Middle frontal gyrus (tissue), 1 donor: ENCODE measurements at regions not wholly inside any gene's neighbourhood (a gene's known extent, or its start where the extent isn't known, plus 50 kb on each side); places are given as distances from the start of the nearest gene placed in this dataset.

Source experiments
- DNase-seq: peaks from one replicate; pipeline ENCODE4 v3.0.0-alpha.2; 2015; ENCODE audit warnings: low spot score; ENCODE audit errors: extremely low spot score

DNA sequence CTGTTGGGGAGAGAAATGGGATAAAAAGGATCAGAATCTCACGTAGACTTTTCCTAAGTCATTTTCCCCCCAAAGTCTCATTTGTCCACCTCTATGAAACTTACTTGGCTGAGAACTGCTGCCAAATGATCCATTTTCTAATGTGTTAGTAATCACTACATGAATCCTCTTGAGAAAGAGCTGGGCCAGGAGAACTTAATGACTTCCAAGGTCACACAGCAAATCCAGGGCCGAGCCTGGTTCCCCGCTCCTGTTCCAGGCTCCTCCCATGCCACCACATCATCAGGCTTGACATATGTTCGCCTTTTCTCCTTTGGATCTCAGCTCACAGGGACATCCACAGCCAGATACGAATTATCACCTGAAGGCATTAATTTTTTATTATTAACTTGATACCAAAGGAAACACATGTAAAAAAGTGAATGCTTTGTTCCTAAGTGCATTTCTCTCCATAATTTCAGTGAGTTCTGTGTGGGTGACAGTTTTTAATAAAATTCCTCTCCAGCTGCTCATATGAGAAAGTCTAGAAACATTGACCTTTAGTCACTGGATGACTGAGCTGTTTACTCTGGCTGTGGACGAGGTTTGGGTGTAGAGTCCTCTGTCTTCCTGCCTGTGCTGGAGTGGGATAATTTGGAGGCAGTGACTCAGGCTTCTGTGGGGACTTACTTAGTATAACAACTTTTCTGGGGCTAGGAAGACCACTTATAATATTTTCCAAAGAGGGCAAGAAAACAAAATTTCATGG is 276.3 kb downstream of the PAX1 start:
- no peak for DNase-seq

DNA sequence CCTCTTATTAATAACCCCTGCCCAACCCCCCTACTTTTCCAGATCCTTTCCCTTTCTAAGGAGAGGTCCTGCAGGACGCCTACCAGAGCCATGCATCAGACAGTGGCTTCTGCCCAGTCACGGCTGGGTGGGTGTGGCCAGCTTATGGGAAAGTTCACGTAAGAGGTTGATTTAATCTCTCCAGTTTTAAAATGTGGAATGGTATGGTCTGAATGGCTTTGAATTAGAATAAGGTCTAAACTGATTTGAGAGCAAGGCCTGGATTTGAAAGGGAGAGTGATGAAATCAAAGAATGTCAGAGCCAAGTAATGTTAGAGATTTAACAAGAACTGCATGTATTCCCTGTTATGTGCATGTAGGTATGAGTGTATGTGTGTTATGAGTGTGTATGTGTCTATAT is 275.7 kb downstream of the PAX1 start:
- DNase-seq = no peak

DNA sequence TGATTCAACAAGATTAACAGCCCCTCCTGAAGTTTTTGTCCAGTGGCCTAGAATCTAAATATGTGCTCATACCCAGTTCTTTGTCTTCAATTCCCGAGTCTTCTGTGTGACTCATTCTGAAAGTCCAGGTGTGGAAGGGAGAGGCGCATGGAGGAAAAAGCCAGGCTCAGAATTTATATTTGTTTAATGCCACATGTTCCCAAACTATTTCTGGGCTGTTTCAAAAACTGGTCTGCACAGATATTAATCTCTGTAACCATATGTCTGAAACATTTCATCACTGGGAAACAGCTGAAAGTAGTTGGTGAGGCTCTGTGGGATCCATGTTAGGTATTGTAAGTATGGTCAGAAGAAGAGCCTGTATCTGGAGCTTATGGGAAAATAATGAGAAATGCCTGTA is 266.0 kb downstream of the PAX1 start:
- DNase-seq = no peak

DNA sequence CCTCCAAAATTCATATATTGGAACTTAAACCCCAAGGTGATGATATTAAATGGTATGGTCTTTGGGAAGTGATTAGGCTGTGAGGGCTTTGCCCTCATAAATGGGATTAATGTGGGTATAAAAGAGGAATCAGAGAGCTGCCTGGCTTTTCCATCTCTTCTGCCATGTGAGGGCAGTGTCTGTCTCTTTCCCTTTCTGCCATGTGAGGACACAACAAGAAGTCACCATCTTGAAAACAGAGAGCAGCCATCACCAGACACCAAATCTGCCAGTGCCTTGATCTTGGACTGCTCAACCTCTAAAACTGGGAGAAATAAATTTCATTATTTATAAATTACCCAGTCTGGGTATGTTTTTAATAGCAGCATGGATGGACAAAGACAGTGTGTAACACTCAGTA is 263.0 kb downstream of the PAX1 start:
- no peak for DNase-seq

DNA sequence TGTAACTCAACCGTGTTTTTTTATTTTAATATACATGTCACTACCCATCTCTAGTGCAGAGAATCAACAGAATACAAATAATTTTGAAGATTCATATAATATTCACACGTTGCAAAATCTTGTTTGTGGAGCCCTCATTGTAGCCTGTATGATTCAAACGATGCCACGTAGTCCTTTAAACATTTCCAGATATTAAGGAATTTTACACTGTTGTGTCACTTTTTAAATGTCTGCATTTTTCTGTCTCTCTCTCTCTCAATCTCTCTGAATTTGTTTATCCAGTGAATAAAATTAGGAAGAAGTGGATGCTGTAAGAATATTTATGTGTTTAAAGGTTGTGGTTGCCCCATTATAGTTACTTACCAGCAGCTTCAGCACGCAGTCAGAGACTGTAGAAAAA is 262.0 kb downstream of the PAX1 start:
- no peak for DNase-seq

DNA sequence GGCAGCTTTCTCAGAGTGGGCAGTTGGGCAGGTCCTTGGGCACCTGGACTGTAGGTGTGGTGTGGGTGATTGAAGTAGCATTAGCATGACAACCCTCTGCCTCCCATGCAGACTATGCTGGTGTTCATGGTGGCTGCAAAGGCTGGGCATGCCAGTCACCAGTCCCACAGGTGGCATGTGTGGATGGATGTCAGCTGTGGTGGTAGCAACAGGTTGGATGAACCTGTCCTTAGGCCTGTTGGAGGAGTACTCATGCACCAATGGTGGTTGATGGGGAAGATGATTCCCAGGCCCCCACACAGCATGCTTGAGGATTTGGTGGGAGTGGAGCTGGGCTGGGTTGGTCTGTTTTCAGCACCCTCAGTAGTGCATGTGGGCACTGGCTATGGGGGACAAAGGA is 251.1 kb downstream of the PAX1 start:
- no peak for DNase-seq

DNA sequence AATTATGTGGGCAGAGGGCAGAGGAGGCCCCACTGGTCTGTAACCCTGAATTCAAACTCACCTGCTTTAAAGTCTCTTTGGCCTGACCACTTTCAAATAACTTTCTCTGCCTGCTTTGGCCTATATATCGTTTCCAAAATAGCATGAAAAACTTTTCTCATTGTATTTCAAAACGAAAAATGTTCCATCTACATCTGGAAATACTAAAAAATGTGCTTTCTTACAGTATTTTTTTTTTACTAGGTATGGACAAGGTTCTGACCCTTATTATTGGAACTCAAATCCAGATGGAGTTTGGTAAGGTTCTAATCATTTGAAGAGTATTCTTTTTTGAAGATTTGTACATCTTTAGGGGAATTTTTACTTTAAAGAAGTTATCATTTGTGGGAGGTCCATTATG is 241.9 kb downstream of the PAX1 start:
- no peak for DNase-seq

DNA sequence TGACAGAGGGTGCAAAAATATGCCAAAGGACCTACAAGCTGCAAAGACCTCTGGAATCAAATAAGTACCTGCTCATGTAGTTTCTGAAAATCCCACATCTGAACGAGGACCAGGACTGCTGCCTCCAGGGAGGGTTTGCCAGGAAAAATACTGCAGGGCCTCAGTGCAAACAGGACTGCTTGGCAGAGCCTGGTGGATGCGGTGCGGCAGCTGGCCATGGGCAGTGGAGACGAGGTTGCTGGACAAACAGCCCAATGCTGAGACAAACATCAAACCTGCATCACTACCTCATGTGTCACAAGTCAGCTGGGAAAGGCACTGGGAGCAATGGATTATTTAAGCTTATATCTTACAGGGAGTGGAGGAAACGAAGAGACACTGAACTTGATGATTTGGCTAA is 238.8 kb downstream of the PAX1 start:
- no peak for DNase-seq

DNA sequence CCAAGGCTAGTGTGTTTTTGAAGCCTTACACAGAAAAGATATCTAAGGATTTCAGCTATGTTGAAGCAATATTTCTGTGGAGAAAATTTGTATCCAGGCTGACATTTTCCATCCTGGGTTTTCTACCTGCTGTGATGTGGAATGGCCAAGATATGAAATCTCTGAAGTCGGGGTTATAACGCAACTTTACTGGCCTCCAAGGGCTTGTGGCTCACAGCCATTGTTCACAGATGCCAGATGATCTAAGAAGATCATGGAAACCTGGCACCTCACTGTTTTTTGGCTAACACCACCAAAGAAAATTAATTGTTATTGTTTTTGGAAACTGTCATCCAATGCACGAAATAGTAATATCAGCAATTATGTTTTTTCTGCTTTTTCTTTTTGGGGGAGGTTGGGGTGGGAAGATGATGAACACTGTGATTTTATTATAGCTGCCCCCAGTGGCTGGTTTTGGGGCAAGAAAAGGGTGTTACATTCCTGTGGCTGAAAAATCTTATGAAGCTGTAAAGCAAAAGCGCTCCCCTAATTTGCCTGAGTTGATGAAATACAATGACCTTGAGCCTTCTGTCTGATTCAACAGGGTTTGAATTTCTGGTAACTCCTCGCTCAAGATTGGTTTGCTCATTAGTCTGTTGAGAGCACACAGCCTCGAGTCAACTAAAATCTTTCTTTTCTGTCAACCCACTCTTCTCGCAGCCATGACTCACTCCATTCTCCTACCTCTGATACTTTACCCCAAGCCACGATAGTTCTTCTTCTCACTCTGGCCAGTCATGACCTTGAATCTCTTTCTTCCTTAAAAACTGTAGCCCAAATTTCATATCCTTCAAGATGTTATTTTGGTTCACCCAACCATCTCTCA is 236.7 kb downstream of the PAX1 start:
- DNase-seq = no peak

DNA sequence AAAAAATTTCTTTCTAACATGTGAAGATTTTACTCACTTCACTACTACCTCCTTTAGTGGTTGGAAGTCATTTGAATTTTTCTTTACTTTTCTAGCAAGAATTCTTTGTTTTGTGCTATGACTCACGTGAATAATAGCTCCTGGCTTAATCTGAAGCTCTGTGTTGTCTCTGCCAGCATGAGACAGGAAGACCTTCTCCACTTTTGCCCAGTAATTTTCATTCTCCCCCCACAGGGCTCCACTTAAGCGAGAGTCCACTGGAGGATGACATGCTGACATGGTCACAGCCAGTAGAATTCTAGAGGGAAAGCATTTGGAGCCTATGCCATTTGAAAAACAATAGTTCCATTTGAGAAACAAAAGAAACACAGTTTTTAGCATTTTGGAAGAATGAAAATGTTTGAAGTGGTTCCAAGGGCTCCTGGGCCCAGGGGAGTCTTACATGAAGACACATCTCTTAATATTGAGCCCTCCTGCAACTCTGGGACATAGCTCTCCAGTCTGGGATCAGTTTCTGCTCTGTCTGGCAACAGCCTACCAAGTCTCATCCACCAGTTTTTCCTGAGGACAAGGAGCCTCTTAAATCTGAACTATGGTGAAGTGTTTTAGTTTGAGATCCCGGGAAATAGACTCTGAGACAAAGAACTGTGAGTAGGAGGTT is 231.4 kb downstream of the PAX1 start:
- no peak for DNase-seq

DNA sequence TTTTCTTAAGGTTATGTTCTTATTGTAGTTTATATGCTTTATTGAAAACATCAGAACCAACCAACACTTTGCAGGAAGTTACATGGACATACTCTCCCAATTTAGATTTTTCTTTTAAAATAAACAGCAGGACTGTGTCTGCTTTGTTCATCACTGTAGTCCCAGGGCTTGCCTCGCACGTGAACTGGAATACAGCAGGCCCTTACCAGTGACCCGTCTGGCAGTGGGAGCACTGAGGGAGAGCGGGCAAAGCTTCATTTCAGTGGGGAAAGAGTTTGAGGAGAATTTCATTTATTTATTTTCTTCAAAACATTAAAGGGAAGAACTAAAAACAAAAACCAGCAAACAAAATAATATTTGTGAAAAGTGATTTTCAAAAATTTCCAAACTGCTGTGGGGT is 230.8 kb downstream of the PAX1 start:
- no peak for DNase-seq

DNA sequence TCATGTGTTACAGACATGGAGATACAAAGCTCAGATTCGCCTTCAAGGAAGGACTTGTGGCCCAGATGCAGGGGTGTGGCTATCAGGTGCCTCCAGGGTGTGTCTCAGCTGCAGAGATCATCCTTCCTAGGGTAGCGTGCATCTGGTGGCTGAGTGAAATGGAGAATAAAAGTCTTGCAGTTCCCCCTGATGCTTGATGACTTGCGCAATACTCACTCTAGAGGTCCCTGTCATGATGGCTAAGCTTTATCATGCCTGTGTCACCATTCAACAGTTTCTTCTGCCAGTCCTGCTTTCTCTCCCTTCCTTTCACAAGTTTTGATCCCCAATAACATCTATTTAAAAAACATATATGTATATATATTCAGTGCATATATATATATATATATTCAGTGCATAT is 228.1 kb downstream of the PAX1 start:
- DNase-seq = no peak

DNA sequence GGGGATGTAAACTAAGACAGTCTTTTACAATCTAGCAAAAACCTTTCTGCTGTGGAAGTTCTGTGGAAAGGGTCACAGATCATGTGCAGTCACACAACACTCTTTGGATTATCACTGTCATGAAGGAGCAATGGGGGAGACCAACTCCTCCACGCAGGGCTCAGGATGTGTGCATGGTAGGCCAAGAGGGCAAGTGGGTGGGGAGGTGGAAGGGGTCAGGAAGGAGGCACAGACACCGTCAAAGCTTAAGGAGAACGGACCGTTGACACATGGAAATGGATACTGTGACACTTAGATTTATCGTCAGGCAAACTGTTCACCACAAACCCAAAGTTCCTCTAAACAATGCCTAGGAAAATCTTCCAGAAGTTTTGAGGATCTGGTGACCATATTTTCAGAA is 215.8 kb downstream of the PAX1 start:
- DNase-seq = no peak

DNA sequence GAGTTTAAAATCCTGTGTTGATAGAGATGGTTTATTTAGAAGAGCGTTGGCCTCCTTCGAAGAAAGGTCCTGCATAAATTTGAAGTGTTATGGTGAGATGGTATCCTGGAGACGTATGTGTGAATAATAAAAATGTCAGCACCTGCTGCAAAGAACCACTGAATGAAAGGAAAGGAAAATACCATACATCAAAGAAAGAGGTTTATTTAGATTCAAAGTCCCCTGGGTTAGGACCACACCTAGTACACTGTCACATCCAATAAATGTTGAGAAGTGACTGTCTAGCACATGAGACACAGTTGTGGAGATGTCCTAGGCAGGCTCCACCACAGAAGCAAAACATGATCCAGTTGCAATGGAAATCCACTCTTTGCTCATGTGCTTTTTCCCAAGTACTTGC is 214.7 kb downstream of the PAX1 start:
- no peak for DNase-seq

DNA sequence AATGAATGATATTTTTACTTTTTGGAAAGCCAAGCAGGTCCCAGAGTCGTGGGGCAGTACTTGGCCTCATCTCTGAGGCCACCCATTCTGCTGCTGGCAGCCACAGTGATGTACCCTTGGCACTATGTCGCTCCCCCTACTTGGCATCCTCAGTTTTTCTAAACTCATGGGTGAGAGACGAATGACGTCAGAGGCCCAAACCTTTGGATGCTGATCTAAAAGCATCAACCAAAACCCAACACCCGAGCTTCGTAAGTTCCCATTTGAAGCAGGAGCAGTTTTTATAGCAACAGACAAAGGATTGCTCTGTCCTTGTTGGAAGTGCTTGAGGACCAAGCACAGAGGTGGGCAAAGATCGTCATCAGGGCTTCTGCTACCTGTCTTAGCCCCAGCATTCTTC is 212.9 kb downstream of the PAX1 start:
- no peak for DNase-seq

DNA sequence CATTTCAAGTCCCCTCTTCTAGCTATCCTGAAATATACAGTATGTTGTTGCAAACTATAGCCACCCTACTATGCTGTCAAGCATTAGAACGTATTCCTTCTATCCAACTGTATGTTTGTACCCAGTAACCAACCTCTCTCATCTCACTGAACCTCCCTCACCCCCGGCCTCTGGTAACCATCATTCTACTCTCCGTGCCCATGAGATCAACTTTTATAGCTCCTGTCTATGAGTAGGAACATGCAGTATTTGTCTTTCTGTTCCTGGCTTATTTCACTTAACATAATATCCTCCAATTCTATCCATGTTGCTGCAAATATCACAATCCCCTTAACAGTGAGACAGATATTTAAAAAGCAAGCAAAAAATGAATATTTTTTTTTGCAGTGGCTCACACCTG is 196.9 kb downstream of the PAX1 start:
- no peak for DNase-seq

DNA sequence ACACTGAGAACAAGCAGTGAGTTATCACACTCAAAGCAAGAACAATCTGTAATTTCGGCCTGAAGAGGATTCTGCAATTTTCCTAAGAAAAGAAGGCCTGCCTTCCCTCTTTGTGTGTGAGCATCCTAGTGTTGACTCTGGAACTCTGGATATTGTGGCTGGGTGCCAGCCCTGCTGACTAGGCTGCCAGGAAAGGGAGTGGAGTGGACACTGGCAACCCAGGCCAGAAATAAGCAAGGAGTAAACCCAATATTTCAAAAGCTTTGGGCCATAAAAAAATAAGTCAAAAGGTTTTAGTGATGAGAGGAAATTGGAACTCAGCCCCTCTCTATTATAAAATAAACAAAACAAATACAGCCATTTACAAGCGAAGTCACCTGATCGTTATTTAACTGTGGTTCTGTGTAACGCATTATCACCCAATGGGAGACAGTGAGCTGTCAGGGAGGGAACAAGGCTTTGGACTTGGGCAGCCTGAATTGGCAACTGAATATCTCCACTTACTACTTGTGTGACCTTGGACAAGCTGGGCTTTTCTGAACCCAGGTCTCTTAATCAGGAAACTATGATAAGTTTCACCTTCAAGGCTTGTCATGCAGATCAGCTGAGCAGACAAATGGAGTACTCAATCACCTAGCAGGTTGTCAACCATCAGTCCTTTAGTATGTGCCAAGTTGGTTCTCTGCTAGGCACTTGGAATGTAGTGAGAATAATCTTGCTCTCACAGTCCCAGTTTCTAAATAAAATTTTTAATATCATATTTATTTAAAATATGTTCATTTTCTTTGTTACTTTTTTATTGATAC is 196.2 kb downstream of the PAX1 start:
- DNase-seq = no peak

DNA sequence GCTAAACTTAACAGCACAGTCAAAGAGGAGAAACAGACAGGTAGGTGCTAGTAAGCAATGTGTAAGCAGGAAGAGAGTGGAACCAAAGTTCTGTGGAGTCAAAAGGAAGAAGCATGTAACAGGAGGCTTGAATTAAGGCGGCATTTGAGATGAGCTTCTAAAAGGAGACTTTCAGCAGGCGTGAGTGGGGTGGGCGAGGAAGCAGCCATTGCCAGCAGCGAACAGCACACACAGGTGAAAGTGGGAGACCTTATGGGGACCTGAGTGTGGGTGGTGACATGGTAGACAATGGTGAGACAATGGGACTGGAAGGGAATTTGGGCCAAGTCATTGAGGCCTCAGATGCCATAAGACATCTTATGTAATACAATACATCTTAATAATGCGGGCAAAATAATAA is 195.0 kb downstream of the PAX1 start:
- DNase-seq = no peak

DNA sequence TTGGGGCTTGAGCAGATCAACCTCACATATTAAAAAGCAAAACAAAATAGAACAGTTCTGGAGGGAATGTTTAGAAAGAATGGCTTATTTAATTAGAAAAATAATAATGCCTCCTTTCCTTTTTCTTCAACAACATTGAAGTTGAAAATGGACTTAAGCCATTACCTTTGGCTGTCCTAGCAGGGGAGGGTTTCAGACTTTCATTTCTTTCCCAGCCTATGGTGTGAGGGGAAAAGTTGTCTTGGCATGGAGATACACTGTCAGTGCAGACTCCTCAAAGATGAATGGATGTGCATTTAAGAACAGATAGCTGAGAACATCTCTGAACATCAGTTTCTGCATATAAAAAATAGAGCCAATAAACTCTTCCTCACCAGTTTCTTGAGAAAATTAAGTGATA is 169.5 kb downstream of the PAX1 start:
- DNase-seq = no peak

DNA sequence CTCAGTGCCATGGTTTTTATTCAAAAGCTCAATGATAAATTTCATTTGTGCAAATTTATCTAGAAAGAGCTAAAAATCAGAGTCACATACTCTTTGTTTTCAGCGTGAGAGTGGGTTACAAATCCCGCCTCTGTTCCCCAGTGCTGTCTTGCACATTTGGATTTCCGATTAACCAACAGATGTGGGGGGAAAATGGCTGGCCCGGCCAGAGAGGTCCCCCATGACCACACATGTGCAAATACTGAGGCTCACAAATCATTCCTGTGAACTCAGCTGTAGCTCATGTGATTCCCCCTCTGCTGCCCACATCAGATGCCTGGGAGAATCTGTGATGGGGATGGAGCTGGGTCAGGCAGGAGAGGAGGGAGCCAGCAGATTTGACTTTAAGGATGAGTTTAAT is 168.7 kb downstream of the PAX1 start:
- DNase-seq = no peak

DNA sequence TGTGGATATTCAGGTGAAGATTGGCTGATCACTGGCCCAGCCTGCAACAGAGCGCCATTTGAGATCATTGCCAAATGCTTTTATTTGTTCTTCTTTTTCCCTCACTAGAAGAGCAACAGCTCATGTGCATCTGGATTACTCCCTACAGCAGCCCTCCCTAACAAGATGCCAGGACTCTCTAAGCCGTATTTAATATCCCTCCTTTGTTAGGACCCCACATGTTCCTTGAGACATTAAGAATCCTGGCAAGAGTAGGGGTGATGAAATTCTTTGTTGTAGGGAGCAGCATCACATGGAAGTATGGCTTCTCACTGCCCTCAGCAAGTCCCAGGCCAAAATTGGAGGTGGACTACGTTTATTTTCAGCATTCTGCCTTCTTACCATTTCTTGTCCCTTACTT is 167.8 kb downstream of the PAX1 start:
- DNase-seq = no peak

DNA sequence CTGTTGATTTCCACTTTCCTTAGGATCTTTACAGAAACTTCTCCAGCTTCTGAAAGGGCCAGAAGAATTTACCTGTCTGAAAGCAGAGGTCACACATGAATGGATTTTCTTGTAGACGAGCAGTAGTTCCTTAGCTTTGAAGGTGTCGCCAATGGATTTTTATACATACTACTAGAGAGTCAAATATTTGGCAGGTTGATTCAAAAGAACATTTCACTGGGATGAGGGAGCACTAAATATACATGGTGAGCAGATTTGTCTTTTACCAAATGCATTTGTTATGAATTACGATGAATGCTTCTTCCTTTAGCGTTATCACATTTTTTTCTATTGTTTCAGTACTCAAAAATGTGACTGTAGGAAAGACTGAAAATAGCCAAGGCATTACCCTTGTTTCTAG is 162.3 kb downstream of the PAX1 start:
- no peak for DNase-seq
